HCT116 (cell line): ENCODE measurements at regions not wholly inside any gene's neighbourhood (a gene's known extent, or its start where the extent isn't known, plus 50 kb on each side); places are given as distances from the start of the nearest gene placed in this dataset.

Source experiments
- ATAC-seq: fragments of 200-7000 bp; cut with Tn5 transposase; 2 replicates; pipeline ENCODE4 v1.9.1; 2020; ENCODE audit warnings: mild to moderate bottlenecking, moderate library complexity
- BruUV-seq: library from RNA; stranded (reverse); fragments of 400-500 nt; replicated peaks from 2 replicates; lab custom pipeline; 2021; lab: Mats Ljungman, UMichigan
- CTCF ChIA-PET: fragments of 300-600 bp; sonication (Branson Sonifier 250); formaldehyde crosslinking; loops from one replicate; lab custom pipeline; 2021; ENCODE audit warnings: antibody characterized with exemption; lab: Charles Lee
- POLR2A ChIA-PET: fragments of 300-600, 350-600 bp; sonication (Branson Sonifier 250); formaldehyde crosslinking; loops from one replicate; lab custom pipeline; 2021; ENCODE audit warnings: antibody characterized with exemption; lab: Charles Lee
- RAD21 ChIA-PET, 2 experiments: fragments of 300-600 bp; sonication (Branson Sonifier 250); formaldehyde crosslinking; loops; one replicate each; lab custom pipeline; 2023; ENCODE audit warnings: low total read pairs in 2 of 2; ENCODE audit not compliant: uncharacterized antibody in 2 of 2, unreplicated experiment in 2 of 2, low non-redundant PET in 1 of 2; lab: Charles Lee
- DNase-seq: peaks from one replicate; pipeline ENCODE4 v3.0.0-alpha.2; 2010; ENCODE audit warnings: low read depth, low spot score
- H2AFZ ChIP-seq: fragments of 200-600 bp; shearing (Covaris generic), sonication (generic); 2 replicates; pipeline ENCODE4 v1.6.1; 2017; ENCODE audit warnings: low read depth, mixed run types, mixed read lengths, antibody characterized with exemption, low read length; ENCODE audit not compliant: poor library complexity, severe bottlenecking
- H3K27ac ChIP-seq: 2 replicates; pipeline ENCODE4 v1.5.1; 2012; ENCODE audit warnings: low read depth, low read length
- H3K27me3 ChIP-seq: fragments of 200-600 bp; sonication (generic); 2 replicates; pipeline ENCODE4 v1.6.1; 2016; ENCODE audit warnings: mixed run types, low read length, mixed read lengths; ENCODE audit not compliant: insufficient read depth
- H3K36me3 ChIP-seq, 2 experiments: fragments of 200-500 bp in 1 of 2; fragments of 200-600 bp in 1 of 2; sonication (Bioruptor generic) in 1 of 2; sonication (generic) in 1 of 2; 2 replicates each; pipeline versions ENCODE4 v1.5.1 to v1.6.1; 2014 to 2016; ENCODE audit warnings: low read length in 2 of 2, inconsistent platforms in 1 of 2, mixed read lengths in 1 of 2, mixed run types in 1 of 2; ENCODE audit not compliant: insufficient read depth in 2 of 2, control insufficient read depth in 1 of 2
- H3K4me1 ChIP-seq, 2 experiments: fragments of 200-600 bp in 1 of 2; sonication (generic) in 1 of 2; 2 replicates each; pipeline versions ENCODE4 v1.5.1 to v1.6.1; 2012 to 2017; ENCODE audit warnings: low read length in 2 of 2, inconsistent platforms in 1 of 2, mild to moderate bottlenecking in 1 of 2, mixed read lengths in 1 of 2, mixed run types in 1 of 2, moderate library complexity in 1 of 2; ENCODE audit not compliant: insufficient read depth in 2 of 2, control insufficient read depth in 1 of 2
- H3K4me2 ChIP-seq: fragments of 200-600 bp; sonication (generic); 2 replicates; pipeline ENCODE4 v1.6.1; 2017; ENCODE audit warnings: mixed run types, low read length, mixed read lengths
- H3K4me3 ChIP-seq, 2 experiments: fragments of 200-600 bp in 1 of 2; sonication (generic) in 1 of 2; replicated peaks in 1 of 2; 2 replicates each; pipeline ENCODE4 v1.5.1; 2011 to 2016; ENCODE audit warnings: low read length in 2 of 2, control low read depth in 1 of 2, low read depth in 1 of 2, mild to moderate bottlenecking in 1 of 2, mixed read lengths in 1 of 2, mixed run types in 1 of 2
- H3K79me2 ChIP-seq: fragments of 200-600 bp; sonication (generic); 2 replicates; pipeline ENCODE4 v1.6.1; 2017; ENCODE audit warnings: mild to moderate bottlenecking, mixed run types, low read length, moderate library complexity, mixed read lengths; ENCODE audit not compliant: insufficient read depth
- H3K9ac ChIP-seq: fragments of 200-600 bp; sonication (generic); 2 replicates; pipeline ENCODE4 v1.6.1; 2016; ENCODE audit warnings: low read length, mixed read lengths
- H3K9me2 ChIP-seq: fragments of 200-600 bp; sonication (generic), shearing (Covaris generic); 2 replicates; pipeline ENCODE4 v1.6.1; 2017; ENCODE audit warnings: mixed run types, mild to moderate bottlenecking, moderate library complexity; ENCODE audit not compliant: insufficient read depth
- H3K9me3 ChIP-seq, 2 experiments: fragments of 200-500 bp in 1 of 2; fragments of 200-600 bp in 1 of 2; sonication (Bioruptor generic) in 1 of 2; sonication (generic) in 1 of 2; 2 replicates each; pipeline ENCODE4 v1.6.1; 2014 to 2017; ENCODE audit warnings: low read length in 2 of 2, mixed read lengths in 2 of 2, inconsistent platforms in 1 of 2, low read depth in 1 of 2, mild to moderate bottlenecking in 1 of 2, mixed run types in 1 of 2, moderate library complexity in 1 of 2; ENCODE audit not compliant: control insufficient read depth in 1 of 2, insufficient read depth in 1 of 2
- H4K20me1 ChIP-seq: fragments of 200-600 bp; sonication (generic), shearing (Covaris generic); 2 replicates; pipeline ENCODE4 v1.6.1; 2017; ENCODE audit warnings: mixed run types, mild to moderate bottlenecking, moderate library complexity; ENCODE audit not compliant: insufficient read depth
- ATF3 ChIP-seq: IDR thresholded peaks from 2 replicates; pipeline ENCODE4 v1.6.1; 2012
- CBX3 ChIP-seq: IDR thresholded peaks from 2 replicates; pipeline ENCODE4 v1.6.1; 2012; ENCODE audit warnings: low read depth
- CEBPB ChIP-seq: IDR thresholded peaks from 2 replicates; pipeline ENCODE4 v1.6.1; 2012; ENCODE audit warnings: low read depth
- CTCF ChIP-seq, 3 experiments: fragments of 200-600 bp in 1 of 3; sonication (generic) in 1 of 3; IDR thresholded peaks in 2 of 3; conservative IDR thresholded peaks in 1 of 3; 2 replicates each; pipeline ENCODE4 v1.5.1; 2012 to 2017; ENCODE audit warnings: low read depth in 2 of 3, low read length in 2 of 3, antibody characterized with exemption in 1 of 3, borderline replicate concordance in 1 of 3, control low read depth in 1 of 3, mild to moderate bottlenecking in 1 of 3, mixed read lengths in 1 of 3, mixed run types in 1 of 3, moderate library complexity in 1 of 3; ENCODE audit not compliant: insufficient read depth in 1 of 3
- EGR1 ChIP-seq: IDR thresholded peaks from 2 replicates; pipeline ENCODE4 v1.6.1; 2012; ENCODE audit warnings: low read depth
- EZH2phosphoT487 ChIP-seq: fragments of 200-600 bp; IDR thresholded peaks from 2 replicates; pipeline ENCODE4 v1.6.1; 2018; ENCODE audit warnings: antibody characterized with exemption, borderline replicate concordance
- FOSL1 ChIP-seq: IDR thresholded peaks from 2 replicates; pipeline ENCODE4 v1.6.1; 2012; ENCODE audit warnings: low read depth
- JUND ChIP-seq: IDR thresholded peaks from 2 replicates; pipeline ENCODE4 v1.6.1; 2012
- MAX ChIP-seq: IDR thresholded peaks from 2 replicates; pipeline ENCODE4 v1.6.1; 2012
- POLR2A ChIP-seq: IDR thresholded peaks from 2 replicates; pipeline ENCODE4 v1.7.0; 2011; ENCODE audit warnings: borderline replicate concordance; ENCODE audit not compliant: insufficient read depth, insufficient read length; ENCODE audit errors: extremely low read depth
- RAD21 ChIP-seq: IDR thresholded peaks from 2 replicates; pipeline ENCODE4 v1.6.1; 2012; ENCODE audit warnings: low read depth, mild to moderate bottlenecking
- SIN3A ChIP-seq: IDR thresholded peaks from 2 replicates; pipeline ENCODE4 v1.6.1; 2012; ENCODE audit warnings: low read depth
- SP1 ChIP-seq: IDR thresholded peaks from 2 replicates; pipeline ENCODE4 v1.6.1; 2012; ENCODE audit warnings: low read depth
- SRF ChIP-seq: IDR thresholded peaks from 2 replicates; pipeline ENCODE4 v1.6.1; 2012; ENCODE audit warnings: low read depth
- TCF7L2 ChIP-seq: IDR thresholded peaks from 2 replicates; pipeline ENCODE4 v1.7.0; 2011; ENCODE audit warnings: borderline replicate concordance, inconsistent platforms; ENCODE audit not compliant: insufficient read depth, insufficient read length; ENCODE audit errors: extremely low read depth
- ZBTB33 ChIP-seq: IDR thresholded peaks from 2 replicates; pipeline ENCODE4 v1.6.1; 2011; ENCODE audit warnings: mild to moderate bottlenecking, low read length, moderate library complexity; ENCODE audit not compliant: insufficient replicate concordance; ENCODE audit errors: extremely low read depth
- ZNF274 ChIP-seq: fragments of 200-500 bp; sonication (Bioruptor generic); IDR thresholded peaks from 2 replicates; pipeline ENCODE4 v1.6.1; 2014; ENCODE audit warnings: mild to moderate bottlenecking, low read depth, low read length, inconsistent platforms
- intact Hi-C: fragments of 100-400 bp; cut with micrococcal nuclease; formaldehyde crosslinking; loops from 2 replicates; pipeline ENCODE4 v1.10.0; 2022

- TF ChIP-seq CTCF (IDR thresholded peaks at IDR 0.05 in 2 of 3, conservative IDR thresholded peaks at IDR 0.05 in 1 of 3; ENCODE audit: borderline replicate concordance in 1 of 3, insufficient read depth in 1 of 3, low read depth in 2 of 3, low read length in 2 of 3) (no peak), MAX (no peak), CBX3 (no peak), CEBPB (no peak), FOSL1 (no peak)
These were observed 54.8 kb upstream of the ADPGK start (continued) for GRCh38 chr15:72838311-72838731.

- POLR2A ChIA-PET, result no interaction called here
- BruUV-seq, result no TSS peak
- Histone ChIP-seq H3K27ac (no peak overlapping the region), H3K27me3 (peaks cover 24% of the 10 kb centered on the region), H3K9me2 (no peaks in the 10 kb centered on the region), H3K4me1 (no peaks in the 10 kb centered on the region), H3K79me2 (no peaks in the 10 kb centered on the region), H3K4me2 (no peak overlapping the region), H3K4me3 (no peak overlapping the region), H3K9me3 (no peaks in the 10 kb centered on the region), H3K36me3 (no peaks in the 10 kb centered on the region), H3K9ac (no peak overlapping the region), H4K20me1 (no peaks in the 10 kb centered on the region), H2AFZ (no peak overlapping the region)
- CTCF ChIA-PET, result no interaction called here
- no peak for DNase-seq
- RAD21 ChIA-PET, result interaction anchor here in 1 of 2 experiments (0.6 kb wide), 1 partner anchor 245 kb away, joined by 3 read pairs; no protein-coding TSS in a partner anchor
- no peak for ATAC-seq
- intact Hi-C loops, result no loop called here
- TF ChIP-seq EGR1 (no peak), CEBPB (no peak), ZNF274 (no peak), SIN3A (no peak), JUND (no peak), SRF (no peak), CBX3 (no peak), POLR2A (no peak), RAD21 (no peak), ATF3 (no peak), CTCF (IDR thresholded peaks at IDR 0.05 in 2 of 3, conservative IDR thresholded peaks at IDR 0.05 in 1 of 3; ENCODE audit: borderline replicate concordance in 1 of 3, insufficient read depth in 1 of 3, low read depth in 2 of 3, low read length in 2 of 3) (no peak), EZH2phosphoT487 (no peak), ZBTB33 (no peak), FOSL1 (no peak), SP1 (no peak), TCF7L2 (no peak)
These were observed 53.2 kb upstream of the ADPGK start for GRCh38 chr15:72836676-72837330.
